ENCODE measurements at regions not wholly inside any gene's neighbourhood (a gene's known extent, or its start where the extent isn't known, plus 50 kb on each side); places are given as distances from the start of the nearest gene placed in this dataset.

DNA sequence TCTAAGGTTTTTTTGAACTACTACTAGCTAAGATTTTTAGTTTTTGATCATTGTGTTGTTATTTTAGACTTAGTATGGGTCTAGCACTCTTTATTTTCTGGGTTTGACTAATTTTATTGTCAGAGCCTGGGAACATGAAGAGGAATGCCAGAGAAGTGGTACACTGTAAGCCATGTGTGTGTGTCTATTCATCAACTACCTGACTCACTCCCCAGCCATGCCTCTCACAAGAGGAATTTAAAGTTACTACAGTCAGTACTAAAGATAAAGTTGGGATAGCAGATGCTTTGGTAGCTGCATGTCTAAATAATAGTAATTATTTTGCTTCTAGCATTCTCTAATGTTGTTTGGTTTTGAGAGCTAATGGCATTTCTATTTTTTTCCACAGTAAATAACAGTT, 264.8 kb downstream of the CSNK1G3 start:
- peak; percentile 45 for DNase-seq (ENCODE audit: low read depth)
- ChIA-PET CTCF (no interaction called here), POLR2A (interaction anchor here (1.4 kb wide), 1 partner anchor 1157 kb away, joined by 5 read pairs; no protein-coding TSS in a partner anchor)
- no peak overlapping the region for H3K4me3 ChIP-seq (ENCODE audit: low read depth, low read length)
- H3K36me3 ChIP-seq (ENCODE audit: control insufficient read depth, insufficient read depth, low read length): no peaks in the 10 kb centered on the region
- TF ChIP-seq, protein P1, sequence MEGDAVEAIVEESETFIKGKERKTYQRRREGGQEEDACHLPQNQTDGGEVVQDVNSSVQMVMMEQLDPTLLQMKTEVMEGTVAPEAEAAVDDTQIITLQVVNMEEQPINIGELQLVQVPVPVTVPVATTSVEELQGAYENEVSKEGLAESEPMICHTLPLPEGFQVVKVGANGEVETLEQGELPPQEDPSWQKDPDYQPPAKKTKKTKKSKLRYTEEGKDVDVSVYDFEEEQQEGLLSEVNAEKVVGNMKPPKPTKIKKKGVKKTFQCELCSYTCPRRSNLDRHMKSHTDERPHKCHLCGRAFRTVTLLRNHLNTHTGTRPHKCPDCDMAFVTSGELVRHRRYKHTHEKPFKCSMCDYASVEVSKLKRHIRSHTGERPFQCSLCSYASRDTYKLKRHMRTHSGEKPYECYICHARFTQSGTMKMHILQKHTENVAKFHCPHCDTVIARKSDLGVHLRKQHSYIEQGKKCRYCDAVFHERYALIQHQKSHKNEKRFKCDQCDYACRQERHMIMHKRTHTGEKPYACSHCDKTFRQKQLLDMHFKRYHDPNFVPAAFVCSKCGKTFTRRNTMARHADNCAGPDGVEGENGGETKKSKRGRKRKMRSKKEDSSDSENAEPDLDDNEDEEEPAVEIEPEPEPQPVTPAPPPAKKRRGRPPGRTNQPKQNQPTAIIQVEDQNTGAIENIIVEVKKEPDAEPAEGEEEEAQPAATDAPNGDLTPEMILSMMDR (IDR thresholded peaks at IDR 0.05; ENCODE audit: insufficient read depth, low read depth, low read length): no peak
- H3K27me3 ChIP-seq (ENCODE audit: control insufficient read depth, insufficient read depth, low read length): no peaks in the 10 kb centered on the region; the same call in 1 of the 2 replicates

DNA sequence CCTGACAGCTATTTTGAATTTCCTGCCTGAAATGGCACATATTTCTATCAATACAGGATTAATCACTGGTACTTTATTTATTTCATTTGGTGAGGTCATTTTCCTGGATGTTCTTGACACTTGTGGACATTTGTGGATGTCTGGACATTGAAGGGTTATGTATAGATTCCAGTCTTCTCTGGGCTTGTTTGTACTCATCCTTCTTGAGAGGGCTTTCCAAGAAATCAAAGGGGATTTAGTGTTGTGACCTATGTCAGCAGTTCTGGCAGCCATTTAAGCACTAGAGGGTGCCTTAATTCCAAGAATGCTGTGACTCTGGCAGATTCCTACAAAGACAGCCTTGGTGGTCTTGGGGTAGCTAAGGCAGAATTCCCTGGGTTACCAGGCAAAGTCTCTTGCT, 259.7 kb downstream of the CSNK1G3 start:
- Histone ChIP-seq H3K27me3 (ENCODE audit: control insufficient read depth, insufficient read depth, low read length) (no peaks in the 10 kb centered on the region), H3K36me3 (ENCODE audit: control insufficient read depth, insufficient read depth, low read length) (no peaks in the 10 kb centered on the region), H3K4me3 (ENCODE audit: low read depth, low read length) (no peak overlapping the region)
- TF ChIP-seq, protein P1 (IDR thresholded peaks at IDR 0.05; ENCODE audit: insufficient read depth, low read depth, low read length): no peak
- ChIA-PET POLR2A (no interaction called here), CTCF (interaction anchor here (1.2 to 1.7 kb wide), 2 partner anchors 11 to 52 kb away, joined by 3 read pairs; no protein-coding TSS in a partner anchor)
- no peak for DNase-seq (ENCODE audit: low read depth)

DNA sequence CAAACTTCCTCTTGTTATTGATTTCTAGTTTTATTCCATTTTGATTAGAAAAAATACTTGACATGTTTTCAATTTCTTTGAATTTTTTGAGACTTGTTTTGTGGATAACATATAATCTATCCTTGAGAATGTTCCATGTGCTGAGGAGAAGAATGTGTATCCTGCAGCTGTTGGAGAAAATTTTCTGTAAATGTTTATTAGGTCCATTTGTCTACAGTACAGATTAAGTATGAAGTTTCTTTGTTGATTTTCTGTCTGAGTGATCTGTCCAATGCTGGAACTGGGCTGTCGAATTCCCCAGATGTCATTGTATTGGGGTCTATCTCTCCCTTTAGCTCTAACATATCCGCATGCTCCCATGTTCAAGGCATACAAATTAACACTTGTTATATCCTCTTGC, 251.2 kb downstream of the CSNK1G3 start:
- POLR2A ChIA-PET: no interaction called here
- TF ChIP-seq, protein P1 (IDR thresholded peaks at IDR 0.05; ENCODE audit: insufficient read depth, low read depth, low read length): no peak
- H3K27me3 ChIP-seq (ENCODE audit: control insufficient read depth, insufficient read depth, low read length): no peaks in the 10 kb centered on the region
- CTCF ChIA-PET: no interaction called here
- no peaks in the 10 kb centered on the region for H3K36me3 ChIP-seq (ENCODE audit: control insufficient read depth, insufficient read depth, low read length)
- H3K4me3 ChIP-seq (ENCODE audit: low read depth, low read length): no peak overlapping the region
- DNase-seq (ENCODE audit: low read depth): no peak

GRCh38 chr5:123756816-123757215, 244.8 kb downstream of the CSNK1G3 start:
- POLR2A ChIA-PET: interaction anchor here (0.6 kb wide), 1 partner anchor 47 kb away, joined by 3 read pairs; no protein-coding TSS in a partner anchor
- no peak for DNase-seq (ENCODE audit: low read depth)
- H3K27me3 ChIP-seq (ENCODE audit: control insufficient read depth, insufficient read depth, low read length): no peaks in the 10 kb centered on the region
- no peak overlapping the region for H3K4me3 ChIP-seq (ENCODE audit: low read depth, low read length)
- TF ChIP-seq, protein P1 (IDR thresholded peaks at IDR 0.05; ENCODE audit: insufficient read depth, low read depth, low read length): no peak
- H3K36me3 ChIP-seq (ENCODE audit: control insufficient read depth, insufficient read depth, low read length): no peaks in the 10 kb centered on the region
- CTCF ChIA-PET: interaction anchor here (0.6 to 1.0 kb wide), 2 partner anchors 57 to 1150 kb away, joined by 3 read pairs; no protein-coding TSS in a partner anchor

- DNase-seq (ENCODE audit: low read depth): no peak
- ChIA-PET POLR2A (interaction anchor here (0.6 kb wide), 1 partner anchor 46 kb away, joined by 3 read pairs; no protein-coding TSS in a partner anchor), CTCF (interaction anchor here (0.6 to 1.0 kb wide), 3 partner anchors 28 to 1150 kb away, joined by 3 read pairs; no protein-coding TSS in a partner anchor)
- Histone ChIP-seq H3K27me3 (ENCODE audit: control insufficient read depth, insufficient read depth, low read length) (no peaks in the 10 kb centered on the region), H3K4me3 (ENCODE audit: low read depth, low read length) (no peak overlapping the region), H3K36me3 (ENCODE audit: control insufficient read depth, insufficient read depth, low read length) (no peaks in the 10 kb centered on the region)
- TF ChIP-seq, protein P1 (IDR thresholded peaks at IDR 0.05; ENCODE audit: insufficient read depth, low read depth, low read length): no peak
Observed at GRCh38 chr5:123756318-123756665, 244.3 kb downstream of the CSNK1G3 start.
